Fibroblast of the conjunctiva (primary cell): ENCODE measurements at regions not wholly inside any gene's neighbourhood (a gene's known extent, or its start where the extent isn't known, plus 50 kb on each side); places are given as distances from the start of the nearest gene placed in this dataset.

Source experiments
- DNase-seq: peaks from one replicate; pipeline ENCODE4 v3.0.0-alpha.2; 2010; ENCODE audit warnings: low read depth

DNA sequence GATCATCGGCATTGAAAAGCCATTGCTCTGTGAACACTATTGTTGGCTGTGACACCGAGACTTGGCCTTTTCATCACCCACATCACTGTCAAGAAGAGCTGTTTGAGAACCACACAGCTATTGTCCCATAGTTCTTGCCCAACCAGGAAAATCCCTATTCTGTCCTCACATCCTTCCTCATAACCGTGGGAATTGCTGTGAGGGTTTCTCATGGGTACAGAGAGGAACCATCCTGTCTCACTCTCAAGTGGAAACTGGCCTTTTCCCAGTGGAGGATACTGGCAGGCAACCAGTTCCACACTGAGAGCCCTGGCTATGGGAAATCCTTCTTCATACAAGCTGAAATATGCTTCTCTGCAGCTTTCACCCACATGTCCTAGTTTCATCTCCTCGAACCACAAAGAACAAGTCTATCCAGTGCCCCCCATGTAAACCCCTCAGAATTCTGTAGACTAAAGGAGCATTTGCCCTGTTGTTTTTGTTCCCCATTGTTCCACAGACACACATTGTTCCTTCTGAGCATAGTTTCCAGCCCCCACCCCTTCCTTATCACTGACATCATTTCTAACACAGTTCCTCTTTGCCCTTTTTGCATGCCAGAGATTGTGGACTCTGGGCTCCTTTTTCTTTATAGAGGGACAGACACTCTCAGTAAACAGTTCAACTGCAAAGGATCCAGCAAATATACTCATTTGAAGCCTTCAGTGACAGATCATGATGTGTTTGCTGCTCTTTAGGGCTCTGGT, 57.8 kb upstream of the C5orf46 start:
- DNase-seq = no peak

DNA sequence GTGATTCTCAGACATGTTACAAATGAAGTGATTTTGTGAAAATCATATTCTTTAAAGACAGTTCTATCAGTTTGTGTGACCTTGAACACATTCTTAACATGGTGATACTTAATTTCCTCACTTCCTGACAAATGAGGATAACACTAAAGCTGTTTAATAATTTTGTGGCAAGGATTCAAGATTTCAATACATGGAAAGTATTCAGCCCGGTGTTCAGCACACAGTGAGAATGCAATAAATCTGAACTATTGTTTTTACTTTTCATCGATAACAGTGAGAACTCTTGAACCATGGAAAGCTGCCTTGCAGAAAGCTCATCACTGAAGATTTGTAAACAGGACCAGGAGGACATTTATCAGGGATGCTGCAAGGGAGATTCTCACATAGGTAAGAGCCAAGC, 57.1 kb upstream of the C5orf46 start:
- no peak for DNase-seq

GRCh38 chr5:147961208-147961749, 54.9 kb upstream of the C5orf46 start:
- no peak for DNase-seq

GRCh38 chr5:147957901-147958300, 51.6 kb upstream of the C5orf46 start:
- DNase-seq = no peak

DNA sequence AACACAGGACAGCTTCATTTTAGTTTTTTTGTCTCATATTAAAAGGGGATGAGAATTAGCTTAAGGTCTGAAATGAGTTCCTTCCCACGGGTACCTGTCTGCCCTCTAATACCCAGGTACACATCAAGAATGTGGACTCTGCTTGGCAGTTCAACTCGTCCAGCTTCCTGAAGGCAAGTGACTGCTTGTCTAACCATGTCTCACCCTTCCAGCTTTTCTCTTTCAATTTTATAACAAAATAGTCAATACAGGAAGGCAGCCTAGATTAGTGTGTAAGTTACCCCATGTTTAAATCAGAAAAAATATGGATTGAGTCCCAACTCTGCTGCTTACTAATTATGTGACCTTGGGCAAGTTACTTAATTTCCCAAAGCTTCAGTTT, 50.5 kb upstream of the C5orf46 start:
- no peak for DNase-seq

- no peak for DNase-seq
Observed at GRCh38 chr5:147956064-147956841, 49.9 kb upstream of the C5orf46 start.
